GM21786 (cell line): ENCODE measurements at regions not wholly inside any gene's neighbourhood (a gene's known extent, or its start where the extent isn't known, plus 50 kb on each side); places are given as distances from the start of the nearest gene placed in this dataset.
"Not testable (repeated sequence)": the region's sequence is repeated elsewhere in the genome, so short reads cannot be mapped to it uniquely, and the experiment has no call there.

Source experiments
- ATAC-seq: cut with Tn5 transposase; IDR thresholded peaks from one replicate; pipeline ENCODE4 v1.9.1; 2021; ENCODE audit not compliant: unreplicated experiment

DNA sequence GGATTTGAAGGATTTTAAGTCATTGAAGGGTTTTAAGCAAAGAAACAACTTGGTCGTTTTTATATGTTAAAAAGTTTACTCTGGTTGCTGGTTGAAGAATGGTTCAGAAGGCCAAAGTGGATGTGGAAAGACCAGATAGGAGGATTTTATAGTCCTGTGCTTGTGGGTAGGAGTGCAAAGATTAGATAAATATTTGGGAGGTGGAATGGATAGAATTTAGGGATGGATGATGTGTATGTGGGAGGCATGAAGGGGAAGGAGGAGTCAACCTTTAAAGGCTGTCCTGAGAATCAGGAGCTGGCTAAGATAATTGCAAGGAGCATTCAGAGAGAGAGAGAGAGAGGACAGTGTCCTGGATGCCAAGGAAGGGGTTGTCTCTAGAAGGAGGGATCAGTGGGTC lies 190.1 kb upstream of the SPRED2 start:
- no peak for ATAC-seq

- ATAC-seq = no peak
These were observed 188.1 kb upstream of the SPRED2 start for GRCh38 chr2:65620524-65620923.

GRCh38 chr2:65620026-65620425 lies 187.6 kb upstream of the SPRED2 start:
- no peak for ATAC-seq

DNA sequence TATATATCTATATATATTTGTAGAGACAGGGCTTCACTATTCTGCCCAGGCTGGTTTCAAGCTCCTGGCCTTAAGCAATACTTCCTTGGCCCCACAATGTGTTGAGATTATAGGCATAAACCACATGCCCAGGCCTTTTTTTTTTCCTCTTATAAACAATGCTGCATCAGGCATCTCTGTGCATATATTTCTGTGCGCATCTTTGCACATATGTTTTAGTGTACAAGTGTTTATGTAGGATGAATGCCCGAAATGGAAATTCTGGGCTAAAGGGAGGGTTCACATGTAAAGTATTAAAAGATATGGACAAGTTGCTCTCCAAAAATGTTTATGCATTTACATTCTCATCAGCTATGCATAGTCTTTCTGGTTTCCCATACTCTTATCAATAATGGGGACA lies 183.2 kb upstream of the SPRED2 start:
- ATAC-seq = no peak

DNA sequence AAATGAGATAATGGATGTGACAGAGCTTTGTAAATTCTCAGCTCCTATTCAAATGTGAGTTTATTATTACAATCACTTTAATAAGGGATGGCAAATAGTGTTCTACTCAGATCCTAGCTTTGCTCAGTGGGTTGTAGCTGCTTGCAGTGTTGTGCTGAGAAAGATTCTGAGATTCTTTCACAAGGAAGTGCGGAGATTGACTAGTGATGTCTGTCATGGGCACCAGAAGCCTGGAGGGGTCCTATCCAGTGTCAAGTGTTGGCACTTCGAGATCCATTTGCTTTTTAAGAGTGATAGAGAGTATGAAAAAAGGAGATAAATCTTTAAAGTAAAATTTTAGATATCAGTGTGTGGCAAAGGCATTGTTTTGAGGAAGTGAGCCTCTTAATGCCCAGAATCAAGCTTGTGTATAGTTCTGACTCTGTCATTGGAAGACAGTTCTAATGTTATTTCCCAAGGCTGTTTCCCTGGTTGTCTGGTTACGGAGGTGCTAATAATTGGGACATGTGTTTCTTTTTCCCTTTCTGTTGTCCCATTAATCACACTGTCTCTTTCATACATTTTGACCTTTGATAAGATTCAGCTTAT lies 181.7 kb upstream of the SPRED2 start:
- no peak for ATAC-seq

DNA sequence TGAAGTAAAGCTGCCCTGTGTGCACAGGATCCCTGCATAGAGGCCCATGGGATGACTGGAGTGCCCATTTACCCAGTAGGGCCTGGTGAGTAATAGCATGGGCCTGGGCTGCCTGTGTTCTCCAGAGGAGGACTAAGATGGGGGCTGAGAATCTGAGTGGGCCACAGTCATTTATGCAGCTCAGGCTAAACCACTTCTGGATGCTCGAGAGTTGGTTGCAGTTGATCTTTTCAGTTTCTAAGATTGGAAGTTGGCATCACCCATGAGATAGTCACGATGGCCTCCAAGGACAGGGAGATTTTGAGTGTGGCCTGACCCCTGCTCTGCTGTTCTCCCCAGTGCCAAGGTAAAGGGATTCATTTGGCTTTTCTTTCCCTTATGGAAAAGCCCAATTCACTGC lies 179.1 kb upstream of the SPRED2 start:
- no peak for ATAC-seq

- ATAC-seq = no peak
These were observed 176.5 kb upstream of the SPRED2 start for GRCh38 chr2:65608916-65609315.

- ATAC-seq = no peak
These were observed 176.1 kb upstream of the SPRED2 start for GRCh38 chr2:65608466-65608865.

GRCh38 chr2:65607662-65608305 lies 175.4 kb upstream of the SPRED2 start:
- ATAC-seq = no peak

DNA sequence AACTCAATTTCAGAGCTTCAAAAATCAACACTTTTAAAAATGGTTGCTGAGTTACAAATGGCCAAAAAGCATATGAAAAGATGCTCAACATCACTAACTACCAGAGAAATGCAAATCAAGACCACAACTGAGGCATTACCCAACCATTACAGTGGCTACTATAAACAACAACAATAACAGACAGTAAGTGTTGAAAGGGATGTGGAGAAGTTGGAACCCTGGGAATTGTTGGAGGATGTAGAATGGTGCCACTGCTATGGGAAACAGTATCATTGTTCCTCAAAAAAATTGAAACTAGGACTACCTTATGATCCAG lies 173.3 kb upstream of the SPRED2 start:
- ATAC-seq = peak; percentile 33

- no peak for ATAC-seq
These were observed 172.8 kb upstream of the SPRED2 start for GRCh38 chr2:65605058-65605742.

- no peak for ATAC-seq
These were observed 171.8 kb upstream of the SPRED2 start for GRCh38 chr2:65604246-65604645.

DNA sequence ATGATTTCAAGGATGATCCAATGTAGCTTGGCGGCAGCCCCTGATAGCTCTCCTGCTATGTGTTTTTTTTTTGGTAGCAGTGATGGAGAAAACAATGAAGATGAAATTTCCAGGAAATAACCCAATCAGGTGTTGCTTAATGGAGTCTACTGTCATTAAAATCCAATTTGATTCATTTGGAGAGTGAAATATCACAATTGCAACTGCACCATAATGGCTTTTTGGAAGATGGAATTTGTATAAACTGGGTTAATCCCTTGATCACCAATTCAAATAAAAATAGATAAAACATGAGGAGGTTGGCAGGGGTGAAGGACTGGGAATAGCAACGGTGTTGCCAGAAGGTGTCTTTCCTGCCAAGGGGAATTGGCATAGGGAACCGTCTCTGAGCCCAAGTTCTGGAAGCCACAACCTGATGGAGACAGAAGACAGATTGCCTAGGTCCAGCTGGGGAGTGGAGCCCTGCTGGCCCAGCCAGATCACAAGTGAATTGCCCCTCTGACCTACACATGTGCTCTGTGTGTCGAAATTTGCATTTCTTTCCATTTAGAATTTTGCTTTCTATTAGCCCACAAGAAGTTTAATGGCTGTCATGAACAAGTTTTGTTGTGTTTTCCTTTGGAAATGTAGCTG lies 170.3 kb upstream of the SPRED2 start:
- ATAC-seq = no peak

DNA sequence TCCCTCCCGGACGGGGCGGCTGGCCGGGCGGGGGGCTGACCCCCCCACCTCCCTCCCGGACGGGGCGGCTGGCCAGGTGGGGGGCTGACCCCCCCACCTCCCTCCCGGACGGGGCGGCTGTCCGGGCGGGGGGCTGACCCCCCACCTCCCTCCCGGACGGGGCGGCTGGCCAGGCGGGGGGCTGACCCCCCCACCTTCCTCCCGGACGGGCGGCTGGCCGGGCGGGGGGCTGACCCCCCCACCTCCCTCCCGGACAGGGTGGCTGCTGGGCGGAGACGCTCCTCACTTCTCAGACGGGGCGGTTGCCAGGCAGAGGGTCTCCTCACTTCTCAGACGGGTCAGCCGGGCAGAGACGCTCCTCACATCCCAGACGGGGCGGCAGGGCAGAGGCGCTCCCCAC lies 168.5 kb upstream of the SPRED2 start:
- ATAC-seq = not testable (repeated sequence)

DNA sequence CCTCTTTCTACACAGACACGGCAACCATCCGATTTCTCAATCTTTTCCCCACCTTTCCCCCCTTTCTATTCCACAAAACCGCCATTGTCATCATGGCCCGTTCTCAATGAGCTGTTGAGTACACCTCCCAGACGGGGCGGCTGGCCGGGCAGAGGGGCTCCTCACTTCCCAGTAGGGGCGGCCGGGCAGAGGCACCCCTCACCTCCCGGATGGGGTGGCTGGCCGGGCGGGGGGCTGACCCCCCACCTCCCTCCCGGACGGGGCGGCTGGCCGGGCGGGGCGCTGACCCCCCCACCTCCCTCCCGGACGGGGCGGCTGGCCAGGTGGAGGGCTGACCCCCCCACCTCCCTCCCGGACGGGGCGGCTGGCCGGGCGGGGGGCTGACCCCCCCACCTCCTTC lies 168.0 kb upstream of the SPRED2 start:
- not testable (repeated sequence) for ATAC-seq

DNA sequence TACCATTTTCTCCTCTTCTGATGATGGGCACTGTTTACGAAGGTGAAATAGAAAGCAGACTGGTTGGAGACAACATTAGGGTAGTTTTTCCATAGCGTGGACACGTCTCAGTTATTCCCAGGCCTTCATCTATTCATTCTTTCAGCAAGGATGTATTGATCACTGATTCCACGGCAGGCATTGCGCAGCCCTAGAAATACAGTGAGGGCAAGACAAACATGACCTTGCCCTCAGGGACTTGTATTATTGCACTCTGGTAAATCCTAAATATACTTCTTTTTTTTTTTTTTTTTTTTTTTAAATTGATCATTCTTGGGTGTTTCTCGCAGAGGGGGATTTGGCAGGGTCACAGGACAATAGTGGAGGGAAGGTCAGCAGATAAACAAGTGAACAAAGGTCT lies 167.3 kb upstream of the SPRED2 start:
- no peak for ATAC-seq

GRCh38 chr2:65598996-65599395 lies 166.6 kb upstream of the SPRED2 start:
- ATAC-seq = no peak

DNA sequence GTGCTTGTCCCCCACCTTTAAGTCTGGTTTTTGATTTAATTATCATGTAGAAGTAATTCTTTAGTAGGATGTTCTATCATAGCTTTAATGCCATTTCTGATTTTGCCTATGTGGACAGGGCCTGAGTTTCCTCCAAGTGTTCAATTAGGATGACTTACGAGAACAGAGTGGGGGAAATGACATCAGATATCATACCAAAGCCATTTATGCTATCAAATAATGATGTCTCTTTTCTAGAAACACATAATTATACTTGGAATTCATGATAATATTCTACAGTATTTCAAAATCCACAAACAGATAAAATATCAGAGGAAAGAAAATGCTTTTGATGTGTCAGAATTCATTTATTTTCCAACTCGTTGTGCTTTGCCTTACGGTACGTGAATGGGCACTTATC lies 165.9 kb upstream of the SPRED2 start:
- ATAC-seq = no peak

GRCh38 chr2:65595630-65596029 lies 163.2 kb upstream of the SPRED2 start:
- ATAC-seq = no peak

DNA sequence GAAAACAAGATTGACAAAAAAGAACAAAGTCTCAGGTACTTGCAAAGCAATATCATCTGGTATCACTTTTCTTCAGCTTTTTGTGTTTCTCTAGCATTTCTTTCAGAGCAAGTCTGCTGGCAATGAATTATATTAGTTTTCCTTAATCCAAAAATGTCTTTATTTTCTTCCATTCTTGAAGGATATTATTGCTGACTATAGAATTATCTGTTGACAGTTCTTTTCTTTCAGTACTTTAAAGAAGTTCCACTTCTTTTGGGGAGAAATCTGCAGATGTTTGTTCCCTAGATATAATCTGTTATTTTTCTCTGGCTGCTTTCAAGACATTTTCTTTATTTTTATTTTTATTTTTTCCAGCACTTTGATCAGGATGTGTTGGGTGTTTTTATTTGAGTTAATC lies 161.8 kb upstream of the SPRED2 start:
- ATAC-seq = no peak

GRCh38 chr2:65589667-65590066 lies 157.3 kb upstream of the SPRED2 start:
- ATAC-seq = no peak

GRCh38 chr2:65587779-65588178 lies 155.4 kb upstream of the SPRED2 start:
- ATAC-seq = no peak
